ENCODE measurements at regions not wholly inside any gene's neighbourhood (a gene's known extent, or its start where the extent isn't known, plus 50 kb on each side); places are given as distances from the start of the nearest gene placed in this dataset.

DNA sequence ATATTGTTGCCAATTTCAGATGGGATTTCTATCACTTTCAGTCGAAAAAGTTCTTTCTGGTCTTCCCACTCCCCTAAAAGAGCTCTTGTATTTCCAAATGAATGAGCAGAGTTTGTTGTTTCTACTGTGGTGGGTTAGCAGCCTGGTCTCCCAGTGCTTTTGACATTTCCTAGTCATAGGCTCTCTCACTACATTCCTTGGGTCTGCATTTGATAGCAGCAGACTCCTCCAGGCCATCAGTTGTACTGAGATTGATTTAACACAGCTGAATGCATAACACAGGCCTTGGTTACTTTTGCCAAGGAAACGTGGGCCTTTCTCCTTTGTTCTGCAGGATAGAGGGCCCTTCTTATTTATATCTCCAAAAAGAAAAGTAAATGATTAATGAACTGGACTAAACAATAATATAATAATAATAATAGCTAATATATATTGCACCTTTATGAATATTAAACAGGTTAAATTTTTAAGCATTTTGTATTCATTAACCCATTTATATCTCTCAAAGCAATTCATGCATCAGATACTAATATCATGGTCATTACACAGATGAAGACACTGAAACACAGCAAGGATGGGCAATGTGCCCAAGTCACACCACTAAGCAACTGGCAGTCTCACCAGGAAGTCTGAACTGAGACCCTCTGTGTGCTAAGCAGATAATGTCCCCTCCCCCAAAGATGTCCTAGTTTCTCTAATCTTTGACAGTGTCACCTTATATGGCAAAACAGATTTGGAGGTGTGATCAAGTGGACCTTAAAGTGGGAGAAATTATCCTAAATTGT lies 1579.2 kb downstream of the AACS start:
- intact Hi-C loops (cut with DNase I; ENCODE audit: low total_unique reads), result no loop called here
- in situ Hi-C loops (cut with MboI; ENCODE audit: low sequenced_read_pairs in 4 of 4), result no loop called here
- DNase-seq (no peak), ATAC-seq (no peak)
- Histone ChIP-seq H3K9me3 (no peaks in the 10 kb centered on the region), H3K4me3 (no peak overlapping the region), H3K4me1 (no peaks in the 10 kb centered on the region), H3K27me3 (no peaks in the 10 kb centered on the region), H3K27ac (no peak overlapping the region), H3K36me3 (no peaks in the 10 kb centered on the region)
- TF ChIP-seq, protein P1, sequence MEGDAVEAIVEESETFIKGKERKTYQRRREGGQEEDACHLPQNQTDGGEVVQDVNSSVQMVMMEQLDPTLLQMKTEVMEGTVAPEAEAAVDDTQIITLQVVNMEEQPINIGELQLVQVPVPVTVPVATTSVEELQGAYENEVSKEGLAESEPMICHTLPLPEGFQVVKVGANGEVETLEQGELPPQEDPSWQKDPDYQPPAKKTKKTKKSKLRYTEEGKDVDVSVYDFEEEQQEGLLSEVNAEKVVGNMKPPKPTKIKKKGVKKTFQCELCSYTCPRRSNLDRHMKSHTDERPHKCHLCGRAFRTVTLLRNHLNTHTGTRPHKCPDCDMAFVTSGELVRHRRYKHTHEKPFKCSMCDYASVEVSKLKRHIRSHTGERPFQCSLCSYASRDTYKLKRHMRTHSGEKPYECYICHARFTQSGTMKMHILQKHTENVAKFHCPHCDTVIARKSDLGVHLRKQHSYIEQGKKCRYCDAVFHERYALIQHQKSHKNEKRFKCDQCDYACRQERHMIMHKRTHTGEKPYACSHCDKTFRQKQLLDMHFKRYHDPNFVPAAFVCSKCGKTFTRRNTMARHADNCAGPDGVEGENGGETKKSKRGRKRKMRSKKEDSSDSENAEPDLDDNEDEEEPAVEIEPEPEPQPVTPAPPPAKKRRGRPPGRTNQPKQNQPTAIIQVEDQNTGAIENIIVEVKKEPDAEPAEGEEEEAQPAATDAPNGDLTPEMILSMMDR (IDR thresholded peaks at IDR 0.05 in 4 of 5, conservative IDR thresholded peaks at IDR 0.05 in 1 of 5), result no peak
- TF ChIP-seq POLR2A (IDR thresholded peaks at IDR 0.05), result no peak

- no peak overlapping the region for H3K27ac ChIP-seq
- no peak for ATAC-seq
- H3K36me3 ChIP-seq, result no peaks in the 10 kb centered on the region
- TF ChIP-seq, protein P1 (IDR thresholded peaks at IDR 0.05 in 4 of 5, conservative IDR thresholded peaks at IDR 0.05 in 1 of 5), result no peak
- no peak for TF ChIP-seq POLR2A (IDR thresholded peaks at IDR 0.05)
- DNase-seq, result no peak
- no peaks in the 10 kb centered on the region for H3K9me3 ChIP-seq
- intact Hi-C loops (cut with DNase I; ENCODE audit: low total_unique reads), result no loop called here
- H3K4me1 ChIP-seq, result no peaks in the 10 kb centered on the region
- no peaks in the 10 kb centered on the region for H3K27me3 ChIP-seq
- in situ Hi-C loops (cut with MboI; ENCODE audit: low sequenced_read_pairs in 4 of 4), result no loop called here
- no peak overlapping the region for H3K4me3 ChIP-seq
Measured at GRCh38 chr12:126648074-126648473, 1582.8 kb downstream of the AACS start.

GRCh38 chr12:126651133-126651532 lies 1585.9 kb downstream of the AACS start:
- DNase-seq (no peak), ATAC-seq (no peak)
- Histone ChIP-seq H3K4me1 (no peaks in the 10 kb centered on the region), H3K36me3 (no peaks in the 10 kb centered on the region), H3K4me3 (no peak overlapping the region), H3K27me3 (no peaks in the 10 kb centered on the region), H3K27ac (no peak overlapping the region), H3K9me3 (no peaks in the 10 kb centered on the region)
- TF ChIP-seq, protein P1 (IDR thresholded peaks at IDR 0.05 in 4 of 5, conservative IDR thresholded peaks at IDR 0.05 in 1 of 5), result no peak
- no peak for TF ChIP-seq POLR2A (IDR thresholded peaks at IDR 0.05)
- in situ Hi-C loops (cut with MboI; ENCODE audit: low sequenced_read_pairs in 4 of 4) (no loop called here), intact Hi-C loops (cut with DNase I; ENCODE audit: low total_unique reads) (no loop called here)

DNA sequence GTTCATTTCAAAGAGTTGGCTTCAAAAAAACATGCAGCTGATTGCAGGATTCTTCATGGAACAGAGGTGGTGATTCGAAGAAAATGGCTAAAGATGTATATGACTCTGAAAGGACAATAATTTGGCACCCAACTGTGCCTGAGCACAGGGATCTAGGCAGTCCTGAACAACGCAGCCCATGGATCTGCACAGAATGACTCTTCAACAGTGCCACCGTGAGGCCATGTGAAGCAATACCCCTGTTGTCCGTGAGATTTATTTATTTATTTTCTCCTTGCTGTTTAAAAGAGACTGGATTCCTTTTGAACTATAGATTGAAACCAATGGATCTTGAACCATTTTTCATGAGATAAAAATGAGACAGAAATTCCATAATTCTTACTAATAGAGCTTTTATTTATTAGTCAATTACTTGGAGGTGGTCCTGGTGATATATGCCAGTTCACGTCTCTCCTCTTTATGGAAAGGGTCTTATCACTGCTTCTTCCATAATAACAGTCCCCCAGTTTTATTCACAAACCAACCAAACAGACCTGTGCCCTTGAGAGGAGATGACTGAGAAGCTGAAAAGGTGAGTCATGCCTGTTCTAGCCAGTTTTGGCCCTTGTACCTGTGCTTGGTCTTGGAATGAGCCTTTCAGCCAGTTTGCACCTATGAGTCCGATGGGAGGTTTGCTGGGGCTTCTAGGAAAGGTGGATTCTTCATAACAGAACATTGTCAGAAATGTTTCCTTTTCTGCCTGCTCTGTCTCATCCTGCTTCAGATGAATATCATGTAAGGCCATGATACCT lies 1598.3 kb downstream of the AACS start:
- no peaks in the 10 kb centered on the region for H3K36me3 ChIP-seq
- in situ Hi-C loops (cut with MboI; ENCODE audit: low sequenced_read_pairs in 4 of 4), result no loop called here

More for the DNA sequence above, 1598.3 kb downstream of the AACS start:
- no peaks in the 10 kb centered on the region for H3K27me3 ChIP-seq
- H3K9me3 ChIP-seq, result no peaks in the 10 kb centered on the region
- H3K4me3 ChIP-seq, result no peak overlapping the region
- ATAC-seq, result no peak
- intact Hi-C loops (cut with DNase I; ENCODE audit: low total_unique reads), result no loop called here
- TF ChIP-seq, protein P1 (IDR thresholded peaks at IDR 0.05 in 4 of 5, conservative IDR thresholded peaks at IDR 0.05 in 1 of 5), result no peak
- no peak for TF ChIP-seq POLR2A (IDR thresholded peaks at IDR 0.05)
- DNase-seq, result no peak
- H3K4me1 ChIP-seq, result no peaks in the 10 kb centered on the region
- H3K27ac ChIP-seq, result no peak overlapping the region

Measured in gastrocnemius medialis (tissue), 4 donors.